GM13977 (cell line): ENCODE measurements at regions not wholly inside any gene's neighbourhood (a gene's known extent, or its start where the extent isn't known, plus 50 kb on each side); places are given as distances from the start of the nearest gene placed in this dataset.

Source experiments
- DNase-seq: peaks from one replicate; pipeline ENCODE4 v3.0.0; 2012; ENCODE audit warnings: low spot score
- in situ Hi-C: fragments of 300-500 bp; cut with MboI; formaldehyde crosslinking; loops from one replicate; pipeline ENCODE4 v1.12.0; 2022; ENCODE audit warnings: low sequenced_read_pairs, low pct_unique_long_range_greater_than_20kb, mixed read lengths, inconsistent platforms; ENCODE audit not compliant: unreplicated experiment
- TF ChIP-seq, protein P1 (sequence below): IDR thresholded peaks from 2 replicates; pipeline ENCODE4 v1.5.1; 2012; ENCODE audit warnings: mild to moderate bottlenecking, control low read depth; ENCODE audit not compliant: insufficient read depth; ENCODE audit errors: extremely low read depth, missing control alignments

DNA sequence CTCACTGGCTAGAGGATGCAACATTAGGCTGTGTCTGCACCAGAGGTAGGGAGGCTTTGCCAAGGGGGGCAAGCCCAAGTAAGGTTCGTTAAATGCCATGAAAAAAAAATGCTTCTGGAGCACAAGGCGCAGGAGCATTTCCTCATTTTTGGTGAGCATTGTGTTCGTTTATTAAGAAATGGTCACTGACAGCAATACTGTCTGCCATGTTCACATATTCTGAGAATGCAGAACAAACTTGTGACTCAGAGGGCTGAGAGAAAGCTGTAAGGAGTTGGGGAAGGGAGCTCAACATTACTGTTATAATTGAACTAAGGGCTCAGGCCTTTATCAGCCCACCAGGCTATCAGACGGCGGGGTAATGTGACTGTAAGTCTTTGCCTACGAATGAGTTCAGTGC lies 465.4 kb upstream of the BTBD3 start:
- in situ Hi-C loops, result no loop called here
- TF ChIP-seq, protein P1, sequence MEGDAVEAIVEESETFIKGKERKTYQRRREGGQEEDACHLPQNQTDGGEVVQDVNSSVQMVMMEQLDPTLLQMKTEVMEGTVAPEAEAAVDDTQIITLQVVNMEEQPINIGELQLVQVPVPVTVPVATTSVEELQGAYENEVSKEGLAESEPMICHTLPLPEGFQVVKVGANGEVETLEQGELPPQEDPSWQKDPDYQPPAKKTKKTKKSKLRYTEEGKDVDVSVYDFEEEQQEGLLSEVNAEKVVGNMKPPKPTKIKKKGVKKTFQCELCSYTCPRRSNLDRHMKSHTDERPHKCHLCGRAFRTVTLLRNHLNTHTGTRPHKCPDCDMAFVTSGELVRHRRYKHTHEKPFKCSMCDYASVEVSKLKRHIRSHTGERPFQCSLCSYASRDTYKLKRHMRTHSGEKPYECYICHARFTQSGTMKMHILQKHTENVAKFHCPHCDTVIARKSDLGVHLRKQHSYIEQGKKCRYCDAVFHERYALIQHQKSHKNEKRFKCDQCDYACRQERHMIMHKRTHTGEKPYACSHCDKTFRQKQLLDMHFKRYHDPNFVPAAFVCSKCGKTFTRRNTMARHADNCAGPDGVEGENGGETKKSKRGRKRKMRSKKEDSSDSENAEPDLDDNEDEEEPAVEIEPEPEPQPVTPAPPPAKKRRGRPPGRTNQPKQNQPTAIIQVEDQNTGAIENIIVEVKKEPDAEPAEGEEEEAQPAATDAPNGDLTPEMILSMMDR, result no peak
- no peak for DNase-seq

DNA sequence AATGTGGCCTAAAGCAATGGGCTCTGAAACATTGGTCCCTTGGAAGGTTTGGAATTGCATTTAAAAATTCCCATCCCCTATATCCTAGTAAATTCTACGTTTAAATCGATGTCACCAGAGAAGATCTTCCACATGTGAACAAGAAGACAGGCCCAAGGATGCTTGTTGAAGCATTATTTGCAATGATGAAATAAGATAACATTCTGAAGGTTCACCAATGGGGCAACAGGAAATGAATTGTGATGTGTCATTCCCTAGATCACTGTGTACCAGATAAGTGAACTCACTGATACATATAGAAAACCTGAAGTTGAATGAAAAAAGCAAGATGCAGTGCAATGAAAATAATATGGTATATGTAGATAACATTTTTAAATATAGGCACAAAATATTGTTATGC lies 464.3 kb upstream of the BTBD3 start:
- TF ChIP-seq, protein P1, result no peak
- in situ Hi-C loops, result no loop called here
- no peak for DNase-seq

DNA sequence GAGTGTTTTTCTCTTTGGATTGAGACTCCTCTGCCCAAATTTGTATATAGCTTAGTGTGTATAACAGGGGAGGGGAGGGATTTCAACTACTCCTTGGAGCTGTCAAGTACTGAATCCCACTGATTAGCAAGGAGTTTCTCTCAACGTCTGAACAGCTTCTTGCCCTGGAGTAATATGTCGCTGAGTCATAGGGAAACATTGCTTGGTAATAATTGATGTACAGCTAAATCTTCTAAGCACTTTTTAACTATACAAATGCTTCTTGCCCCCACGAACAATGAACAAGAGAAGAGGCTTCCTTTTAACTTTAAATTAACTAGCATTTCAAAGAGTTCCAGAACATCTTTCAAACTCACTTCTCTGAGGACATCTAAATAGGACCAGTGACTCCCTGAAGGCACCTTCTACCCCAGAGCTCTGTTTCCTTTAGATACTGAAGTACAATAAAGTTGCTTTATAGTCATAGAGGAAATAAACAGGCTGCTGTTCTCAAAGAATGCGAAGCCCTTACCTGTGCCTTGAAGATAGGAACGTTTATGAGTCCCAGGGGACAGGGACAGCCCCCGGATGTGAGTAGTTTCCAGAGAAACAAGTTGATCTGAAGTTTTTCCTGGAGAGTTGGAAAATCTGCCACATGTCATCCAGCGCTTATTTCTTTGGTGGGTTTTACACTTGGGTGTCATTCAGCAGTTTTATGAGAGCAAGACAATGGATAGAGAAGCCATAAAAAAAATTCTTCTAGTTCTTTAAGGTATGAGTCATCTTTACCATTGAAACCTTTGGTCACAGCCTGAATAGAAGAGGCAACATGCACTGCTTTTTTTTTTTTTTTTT lies 462.5 kb upstream of the BTBD3 start:
- in situ Hi-C loops, result no loop called here
- TF ChIP-seq, protein P1, result no peak
- DNase-seq, result no peak

DNA sequence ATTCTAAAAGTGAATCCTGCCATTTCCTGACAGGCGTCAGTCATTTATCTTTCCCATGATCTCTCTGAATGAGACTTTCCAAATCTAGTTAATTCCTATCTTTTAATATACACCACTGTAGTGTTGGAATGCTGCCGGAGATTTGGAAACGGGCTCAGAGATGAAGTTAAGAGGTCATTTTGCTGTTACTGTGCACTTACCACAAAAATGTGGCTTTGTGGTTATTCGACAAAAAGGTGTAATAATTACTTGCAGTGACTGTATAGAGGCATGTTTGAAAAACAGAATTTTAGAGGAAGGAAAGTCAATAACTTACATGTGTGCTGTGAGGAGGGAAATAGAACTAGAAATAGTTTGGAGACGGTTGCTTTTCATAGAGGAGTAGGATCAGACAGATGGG lies 460.2 kb upstream of the BTBD3 start:
- in situ Hi-C loops, result no loop called here
- TF ChIP-seq, protein P1, result no peak
- DNase-seq, result no peak

DNA sequence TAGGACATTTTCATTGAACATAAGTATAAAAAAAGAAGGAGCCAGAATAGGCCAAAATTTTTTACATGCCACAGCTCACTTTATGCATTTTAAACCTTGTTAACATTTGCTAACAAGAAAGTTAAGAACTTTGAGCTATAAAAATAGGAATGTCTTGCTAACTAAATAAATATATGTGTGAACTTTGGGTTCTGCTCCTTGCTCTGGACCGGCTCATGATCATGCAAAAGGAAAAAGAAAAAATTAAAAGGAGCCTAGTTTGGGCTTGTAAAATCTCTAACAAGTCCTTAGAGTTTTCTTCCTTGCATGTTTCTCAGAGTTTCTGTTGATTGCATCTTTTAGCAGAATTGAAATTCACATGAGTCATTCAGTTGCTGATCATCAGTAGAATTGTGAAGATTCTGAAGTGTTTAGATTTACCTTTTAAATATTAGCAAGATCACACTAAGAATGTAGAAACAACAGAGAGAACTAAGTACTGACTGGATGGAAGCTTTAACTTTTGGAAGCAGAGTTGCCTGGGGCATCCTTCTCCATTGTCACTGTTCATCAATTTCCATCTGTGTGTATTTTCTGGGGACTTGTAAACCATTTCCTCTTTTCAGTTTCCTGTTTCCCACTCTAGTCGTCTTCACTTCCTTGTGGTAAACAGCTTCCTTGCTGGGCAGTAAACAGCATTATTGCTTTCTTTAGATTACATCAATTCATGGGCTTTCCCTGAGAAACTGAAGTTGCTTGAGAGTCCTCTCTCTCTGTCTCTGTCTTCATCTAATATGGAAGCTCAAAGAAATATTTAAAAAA lies 458.4 kb upstream of the BTBD3 start:
- in situ Hi-C loops, result no loop called here
- TF ChIP-seq, protein P1, result no peak
- no peak for DNase-seq

DNA sequence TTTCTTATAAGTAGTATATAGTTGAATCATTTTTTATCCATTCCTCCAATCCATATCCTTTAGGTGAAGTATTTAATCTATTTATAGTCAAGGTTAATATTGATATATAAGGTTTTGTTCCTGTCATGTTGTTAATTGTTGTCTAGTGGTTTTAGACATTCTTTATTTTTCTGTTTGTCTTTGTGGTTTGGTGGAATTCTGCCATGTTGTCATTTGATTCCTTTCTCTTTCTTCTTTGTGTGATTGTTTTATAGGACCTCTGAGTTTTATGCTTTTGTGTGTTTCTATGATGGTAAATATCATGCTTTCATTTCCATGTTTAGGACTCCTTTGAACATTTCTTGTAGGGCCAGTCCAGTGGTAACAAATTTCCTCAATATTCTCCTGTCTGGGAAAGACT lies 450.3 kb upstream of the BTBD3 start:
- in situ Hi-C loops, result no loop called here
- TF ChIP-seq, protein P1, result no peak
- DNase-seq, result no peak
